ENCODE measurements at regions not wholly inside any gene's neighbourhood (a gene's known extent, or its start where the extent isn't known, plus 50 kb on each side); places are given as distances from the start of the nearest gene placed in this dataset.

DNA sequence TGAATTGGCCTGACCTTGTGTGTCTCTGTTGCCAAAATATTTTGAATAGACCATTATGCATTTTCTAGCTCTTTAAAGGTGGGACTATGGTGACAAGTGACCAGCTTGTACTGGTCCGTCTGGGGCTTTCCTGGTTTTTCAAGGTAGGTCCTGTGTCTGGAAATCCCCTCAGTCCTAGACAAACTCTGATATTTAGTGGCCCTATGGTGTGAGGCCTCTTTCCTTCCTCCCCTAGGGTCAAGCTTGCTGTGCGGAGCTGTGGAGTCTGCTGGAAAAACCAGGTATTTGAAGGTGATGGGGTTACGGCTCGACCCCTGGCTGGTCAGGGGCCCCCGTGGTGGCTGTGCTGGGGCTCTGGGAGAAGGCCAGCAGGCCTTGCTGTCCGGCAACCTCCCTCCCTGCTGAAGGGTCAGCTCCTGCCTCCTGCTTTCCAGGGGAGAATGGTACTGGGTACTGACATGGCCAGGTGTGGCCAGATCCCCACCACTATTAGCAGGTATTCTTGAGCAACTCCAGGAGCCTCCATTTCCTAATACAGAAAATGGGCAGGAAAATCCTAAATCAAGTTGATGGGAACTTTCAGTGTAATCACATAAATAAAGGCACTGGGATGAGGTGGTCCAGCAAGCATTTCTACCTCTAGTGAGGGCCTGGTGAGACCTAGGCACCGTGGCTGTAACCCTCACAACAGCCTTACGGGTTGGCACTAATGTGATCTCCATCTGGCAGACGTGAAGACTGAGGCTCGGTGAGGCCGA, 86.2 kb upstream of the HS6ST1 start:
- TF ChIP-seq SP1 (CRISPR knock-in tag; conservative IDR thresholded peaks at IDR 0.05) (no peak), CBFB (CRISPR knock-in tag; IDR thresholded peaks at IDR 0.05; ENCODE audit: low read depth) (no peak), TP53 (CRISPR knock-in tag; IDR thresholded peaks at IDR 0.05) (no peak), IRF2 (CRISPR knock-in tag; IDR thresholded peaks at IDR 0.05; ENCODE audit: borderline replicate concordance, low read depth) (no peak)
